NT2/D1 (cell line): ENCODE measurements at regions not wholly inside any gene's neighbourhood (a gene's known extent, or its start where the extent isn't known, plus 50 kb on each side); places are given as distances from the start of the nearest gene placed in this dataset.

Experiments
- SUZ12 ChIP-seq: IDR thresholded peaks from 2 replicates; pipeline ENCODE4 v1.6.1; 2011; ENCODE audit not compliant: insufficient read length, insufficient read depth; ENCODE audit errors: extremely low read depth
- ZNF274 ChIP-seq: IDR thresholded peaks from 2 replicates; pipeline ENCODE4 v1.6.1; 2011; ENCODE audit warnings: mild to moderate bottlenecking, low read depth, low read length

- TF ChIP-seq SUZ12: no peak
- TF ChIP-seq ZNF274: no peak
Measured at GRCh38 chr10:85026878-85027467, 698.6 kb downstream of the CCSER2 start.
